ENCODE measurements at regions not wholly inside any gene's neighbourhood (a gene's known extent, or its start where the extent isn't known, plus 50 kb on each side); places are given as distances from the start of the nearest gene placed in this dataset.

DNA sequence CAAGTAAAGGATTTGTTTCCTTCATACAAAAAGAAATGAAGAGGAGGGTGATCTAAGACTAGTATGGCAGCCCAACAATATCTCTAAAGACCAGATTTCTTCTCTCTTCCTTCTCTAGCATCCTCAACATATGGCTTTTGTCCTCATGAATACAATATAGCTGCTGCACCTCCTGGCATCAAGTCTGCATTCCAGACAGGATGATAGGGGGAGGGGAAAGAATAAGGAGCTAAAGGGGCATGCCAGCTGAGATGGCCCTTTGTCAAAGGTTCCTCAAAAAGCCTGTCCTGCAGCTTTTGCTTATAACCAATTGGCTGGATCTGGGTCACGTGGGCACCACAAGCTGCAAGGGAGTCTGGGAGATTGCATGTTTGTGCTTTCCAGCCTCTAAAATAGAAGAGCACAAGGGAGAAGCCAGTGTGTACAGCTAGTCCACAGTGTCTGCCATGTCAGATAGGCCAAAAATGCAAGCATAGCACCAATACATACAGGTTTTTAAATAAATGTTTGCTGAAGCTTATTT is 132.6 kb downstream of the BCOR start:
- Histone ChIP-seq H3K36me3 (ENCODE audit: control insufficient read depth in 1 of 2, insufficient read depth in 2 of 2, low read depth in 1 of 2, low read length in 2 of 2) (no peaks in the 10 kb centered on the region), H2AFZ (ENCODE audit: low read depth, low read length) (no peak overlapping the region), H3K4me2 (ENCODE audit: low read length, poor library complexity, severe bottlenecking) (no peak overlapping the region), H4K91ac (ENCODE audit: low read length) (no peak overlapping the region), H3K4me1 (ENCODE audit: control insufficient read depth, insufficient read depth, low read depth, low read length) (peaks cover 9% of the 10 kb centered on the region), H3K4ac (ENCODE audit: low read depth in 1 of 2, low read length in 2 of 2) (no peak overlapping the region), H3K27ac (ENCODE audit: low read length, poor library complexity, severe bottlenecking) (no peak overlapping the region), H3K23ac (ENCODE audit: low read length in 2 of 2) (no peak overlapping the region), H2BK5ac (ENCODE audit: low read depth, low read length, poor library complexity, severe bottlenecking) (no peak overlapping the region), H3K9me3 (ENCODE audit: control insufficient read depth, low read length) (peaks cover 26% of the 10 kb centered on the region), H3K14ac (ENCODE audit: low read length in 2 of 2) (no peak overlapping the region), H2BK12ac (ENCODE audit: low read length in 2 of 2) (no peak overlapping the region), H4K8ac (ENCODE audit: low read length) (no peak overlapping the region), H2AK5ac (ENCODE audit: low read length, severe bottlenecking) (no peak overlapping the region), H3K18ac (ENCODE audit: low read depth in 1 of 2, low read length in 2 of 2) (no peak overlapping the region), H3K4me3 (ENCODE audit: insufficient read depth in 1 of 2, low read depth in 1 of 2, low read length in 2 of 2) (no peak overlapping the region), H2BK120ac (ENCODE audit: low read depth, low read length) (no peak overlapping the region), H3K27me3 (ENCODE audit: control insufficient read depth in 1 of 2, insufficient read depth in 1 of 2, low read length in 2 of 2) (peaks cover 0 to 36% of the 10 kb centered on the region in 2 experiments), H2BK15ac (ENCODE audit: low read depth, poor library complexity, severe bottlenecking) (no peak overlapping the region), H3K9ac (ENCODE audit: low read length) (no peak overlapping the region), H3K79me1 (replicated peaks; ENCODE audit: low read length, poor library complexity, severe bottlenecking) (no peaks in the 10 kb centered on the region)
- no peak for DNase-seq
- 83% methylated on average over 1 of the region's 1 CpG for WGBS

- H3K18ac ChIP-seq (ENCODE audit: low read depth in 1 of 2, low read length in 2 of 2): no peak overlapping the region
- no peak overlapping the region for H2BK15ac ChIP-seq (ENCODE audit: low read depth, poor library complexity, severe bottlenecking)
- no peak overlapping the region for H3K4me3 ChIP-seq (ENCODE audit: insufficient read depth in 1 of 2, low read depth in 1 of 2, low read length in 2 of 2)
- H3K79me1 ChIP-seq (replicated peaks; ENCODE audit: low read length, poor library complexity, severe bottlenecking): no peaks in the 10 kb centered on the region
- H2AFZ ChIP-seq (ENCODE audit: low read depth, low read length): no peak overlapping the region
- peaks cover 32% of the 10 kb centered on the region for H3K9me3 ChIP-seq (ENCODE audit: control insufficient read depth, low read length)
- no peak for DNase-seq
- H3K27me3 ChIP-seq (ENCODE audit: control insufficient read depth in 1 of 2, insufficient read depth in 1 of 2, low read length in 2 of 2): peaks cover 0 to 44% of the 10 kb centered on the region in 2 experiments
- H3K4me1 ChIP-seq (ENCODE audit: control insufficient read depth, insufficient read depth, low read depth, low read length): peaks cover 9% of the 10 kb centered on the region
- no peak overlapping the region for H3K4me2 ChIP-seq (ENCODE audit: low read length, poor library complexity, severe bottlenecking)
- H4K91ac ChIP-seq (ENCODE audit: low read length): no peak overlapping the region
- no peak overlapping the region for H3K9ac ChIP-seq (ENCODE audit: low read length)
- no peak overlapping the region for H3K4ac ChIP-seq (ENCODE audit: low read depth in 1 of 2, low read length in 2 of 2)
- no peak overlapping the region for H4K8ac ChIP-seq (ENCODE audit: low read length)
- no peak overlapping the region for H2BK12ac ChIP-seq (ENCODE audit: low read length in 2 of 2)
- no peaks in the 10 kb centered on the region for H3K36me3 ChIP-seq (ENCODE audit: control insufficient read depth in 1 of 2, insufficient read depth in 2 of 2, low read depth in 1 of 2, low read length in 2 of 2)
- no peak overlapping the region for H3K27ac ChIP-seq (ENCODE audit: low read length, poor library complexity, severe bottlenecking)
- H2AK5ac ChIP-seq (ENCODE audit: low read length, severe bottlenecking): no peak overlapping the region
- H3K23ac ChIP-seq (ENCODE audit: low read length in 2 of 2): no peak overlapping the region
- H3K14ac ChIP-seq (ENCODE audit: low read length in 2 of 2): no peak overlapping the region
- H2BK120ac ChIP-seq (ENCODE audit: low read depth, low read length): no peak overlapping the region
- H2BK5ac ChIP-seq (ENCODE audit: low read depth, low read length, poor library complexity, severe bottlenecking): no peak overlapping the region
- WGBS: 86% methylated on average over 6 of the region's 8 CpGs
Observed at GRCh38 chrX:39966176-39966575, 131.6 kb downstream of the BCOR start.

DNA sequence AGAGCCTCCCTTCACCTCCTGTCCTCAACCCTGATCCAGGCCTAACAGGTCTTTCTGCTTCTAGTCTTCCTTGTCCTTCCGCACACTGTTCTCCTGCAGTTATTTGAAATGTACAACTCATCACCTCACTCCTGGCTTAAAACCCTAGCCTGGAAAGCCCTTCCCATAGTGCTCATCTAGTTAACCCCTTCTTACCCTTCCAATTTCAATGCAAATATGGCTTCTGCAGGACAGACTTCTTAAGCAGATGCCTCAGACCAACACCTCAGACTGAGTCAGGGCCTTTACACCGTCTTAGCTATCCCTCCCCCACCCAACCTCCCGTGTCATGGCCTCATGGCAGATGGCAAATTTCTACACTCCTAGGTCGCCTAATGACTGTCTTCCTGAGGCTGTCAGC is 130.4 kb downstream of the BCOR start:
- Histone ChIP-seq H3K4me3 (ENCODE audit: insufficient read depth in 1 of 2, low read depth in 1 of 2, low read length in 2 of 2) (no peak overlapping the region), H4K91ac (ENCODE audit: low read length) (no peak overlapping the region), H3K23ac (ENCODE audit: low read length in 2 of 2) (no peak overlapping the region), H2BK120ac (ENCODE audit: low read depth, low read length) (no peak overlapping the region), H2AFZ (ENCODE audit: low read depth, low read length) (no peak overlapping the region), H3K79me1 (replicated peaks; ENCODE audit: low read length, poor library complexity, severe bottlenecking) (no peaks in the 10 kb centered on the region), H2BK15ac (ENCODE audit: low read depth, poor library complexity, severe bottlenecking) (no peak overlapping the region), H2BK5ac (ENCODE audit: low read depth, low read length, poor library complexity, severe bottlenecking) (no peak overlapping the region), H3K9me3 (ENCODE audit: control insufficient read depth, low read length) (peaks cover 42% of the 10 kb centered on the region), H3K27ac (ENCODE audit: low read length, poor library complexity, severe bottlenecking) (no peak overlapping the region), H3K9ac (ENCODE audit: low read length) (no peak overlapping the region), H3K4me1 (ENCODE audit: control insufficient read depth, insufficient read depth, low read depth, low read length) (peaks cover 9% of the 10 kb centered on the region), H2AK5ac (ENCODE audit: low read length, severe bottlenecking) (no peak overlapping the region), H3K4ac (ENCODE audit: low read depth in 1 of 2, low read length in 2 of 2) (no peak overlapping the region), H2BK12ac (ENCODE audit: low read length in 2 of 2) (no peak overlapping the region), H3K27me3 (ENCODE audit: control insufficient read depth in 1 of 2, insufficient read depth in 1 of 2, low read length in 2 of 2) (peaks cover 0 to 44% of the 10 kb centered on the region in 2 experiments), H4K8ac (ENCODE audit: low read length) (no peak overlapping the region), H3K14ac (ENCODE audit: low read length in 2 of 2) (no peak overlapping the region), H3K4me2 (ENCODE audit: low read length, poor library complexity, severe bottlenecking) (no peak overlapping the region), H3K18ac (ENCODE audit: low read depth in 1 of 2, low read length in 2 of 2) (no peak overlapping the region), H3K36me3 (ENCODE audit: control insufficient read depth in 1 of 2, insufficient read depth in 2 of 2, low read depth in 1 of 2, low read length in 2 of 2) (no peaks in the 10 kb centered on the region)
- DNase-seq: no peak
- 25% methylated on average over 3 of the region's 4 CpGs for WGBS

DNA sequence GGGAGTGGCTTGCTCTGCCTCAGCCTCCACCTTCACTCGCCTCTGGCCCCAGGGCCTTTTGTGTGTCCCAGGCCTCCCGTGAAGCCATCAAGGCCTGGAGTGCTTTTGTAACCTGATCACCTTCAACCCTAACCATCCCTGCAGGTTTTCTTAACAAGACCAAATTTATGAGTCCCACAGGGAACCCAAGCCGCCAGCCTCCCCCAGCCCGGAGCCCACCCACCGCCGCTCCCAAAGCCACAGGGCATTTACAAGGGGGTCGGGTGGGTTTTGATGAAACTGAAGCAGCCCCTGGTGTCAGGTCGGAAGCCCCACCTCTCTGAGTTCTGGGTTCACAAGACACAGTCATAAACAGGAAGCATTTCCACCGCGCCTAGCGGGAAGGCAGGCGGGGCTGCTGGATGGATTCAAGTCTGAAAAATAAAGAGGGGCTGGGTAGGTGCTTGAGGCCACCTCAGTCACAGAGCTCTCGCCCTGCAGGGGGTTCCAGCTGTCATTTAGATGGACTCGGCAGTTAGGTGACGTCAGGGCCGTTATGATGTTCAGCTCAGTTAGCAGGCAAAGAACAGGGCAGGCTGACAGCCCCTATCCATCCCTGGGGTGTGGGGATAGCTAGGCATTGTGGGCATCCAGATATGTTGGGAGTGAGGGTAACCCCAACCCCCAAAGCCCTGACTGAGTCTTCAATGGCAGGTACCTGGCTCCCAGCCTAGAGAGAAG is 128.5 kb downstream of the BCOR start:
- no peak for DNase-seq
- no peaks in the 10 kb centered on the region for H3K36me3 ChIP-seq (ENCODE audit: control insufficient read depth in 1 of 2, insufficient read depth in 2 of 2, low read depth in 1 of 2, low read length in 2 of 2)
- H2AK5ac ChIP-seq (ENCODE audit: low read length, severe bottlenecking): no peak overlapping the region
- no peak overlapping the region for H3K9ac ChIP-seq (ENCODE audit: low read length)
- H3K27ac ChIP-seq (ENCODE audit: low read length, poor library complexity, severe bottlenecking): no peak overlapping the region
- H3K18ac ChIP-seq (ENCODE audit: low read depth in 1 of 2, low read length in 2 of 2): peak overlapping the region; percentile 54 to 57
- no peak overlapping the region for H3K23ac ChIP-seq (ENCODE audit: low read length in 2 of 2)
- peak overlapping the region; percentile 61 for H2AFZ ChIP-seq (ENCODE audit: low read depth, low read length)
- no peak overlapping the region for H3K14ac ChIP-seq (ENCODE audit: low read length in 2 of 2)
- H2BK120ac ChIP-seq (ENCODE audit: low read depth, low read length): peak overlapping the region; percentile 19
- no peak overlapping the region for H2BK5ac ChIP-seq (ENCODE audit: low read depth, low read length, poor library complexity, severe bottlenecking)
- no peak overlapping the region for H3K4ac ChIP-seq (ENCODE audit: low read depth in 1 of 2, low read length in 2 of 2)
- H4K8ac ChIP-seq (ENCODE audit: low read length): peak overlapping the region; percentile 80
- H3K27me3 ChIP-seq (ENCODE audit: control insufficient read depth in 1 of 2, insufficient read depth in 1 of 2, low read length in 2 of 2): peaks cover 0 to 48% of the 10 kb centered on the region in 2 experiments
- H3K79me1 ChIP-seq (replicated peaks; ENCODE audit: low read length, poor library complexity, severe bottlenecking): no peaks in the 10 kb centered on the region
- no peak overlapping the region for H2BK15ac ChIP-seq (ENCODE audit: low read depth, poor library complexity, severe bottlenecking)
- 20% methylated on average over 10 of the region's 16 CpGs for WGBS
- no peak overlapping the region for H3K4me2 ChIP-seq (ENCODE audit: low read length, poor library complexity, severe bottlenecking)
- no peak overlapping the region for H2BK12ac ChIP-seq (ENCODE audit: low read length in 2 of 2)
- H3K9me3 ChIP-seq (ENCODE audit: control insufficient read depth, low read length): peaks cover 33% of the 10 kb centered on the region
- H4K91ac ChIP-seq (ENCODE audit: low read length): no peak overlapping the region
- H3K4me1 ChIP-seq (ENCODE audit: control insufficient read depth, insufficient read depth, low read depth, low read length): peaks cover 17% of the 10 kb centered on the region
- H3K4me3 ChIP-seq (ENCODE audit: insufficient read depth in 1 of 2, low read depth in 1 of 2, low read length in 2 of 2): no peak overlapping the region
